ENCODE measurements at regions not wholly inside any gene's neighbourhood (a gene's known extent, or its start where the extent isn't known, plus 50 kb on each side); places are given as distances from the start of the nearest gene placed in this dataset.

DNA sequence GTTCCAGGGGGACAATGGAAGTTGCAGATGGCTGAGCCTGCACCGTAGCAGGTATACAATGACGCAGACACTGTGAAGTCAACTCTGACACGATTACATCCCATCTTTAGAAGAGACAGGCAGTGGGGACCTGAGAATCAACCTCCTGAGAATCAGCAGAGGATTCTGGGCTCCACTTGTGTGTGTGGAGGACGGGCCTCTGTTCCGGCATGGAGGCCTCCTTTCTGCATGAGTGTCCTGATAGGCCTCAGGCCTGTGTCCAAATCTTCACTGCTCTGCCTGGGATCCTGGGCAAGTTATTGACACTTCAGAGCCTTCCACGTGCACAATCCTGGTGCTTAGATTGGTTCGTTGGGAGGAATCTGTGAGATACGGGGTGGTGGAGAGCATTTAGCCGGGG is 151.2 kb upstream of the COL5A1 start:
- no peak overlapping the region for H3K4me3 Mint-ChIP-seq
- H3K27me3 ChIP-seq (ENCODE audit: control insufficient read depth, insufficient read depth, low read length, poor library complexity, severe bottlenecking): no peaks in the 10 kb centered on the region
- TF ChIP-seq, protein P1, sequence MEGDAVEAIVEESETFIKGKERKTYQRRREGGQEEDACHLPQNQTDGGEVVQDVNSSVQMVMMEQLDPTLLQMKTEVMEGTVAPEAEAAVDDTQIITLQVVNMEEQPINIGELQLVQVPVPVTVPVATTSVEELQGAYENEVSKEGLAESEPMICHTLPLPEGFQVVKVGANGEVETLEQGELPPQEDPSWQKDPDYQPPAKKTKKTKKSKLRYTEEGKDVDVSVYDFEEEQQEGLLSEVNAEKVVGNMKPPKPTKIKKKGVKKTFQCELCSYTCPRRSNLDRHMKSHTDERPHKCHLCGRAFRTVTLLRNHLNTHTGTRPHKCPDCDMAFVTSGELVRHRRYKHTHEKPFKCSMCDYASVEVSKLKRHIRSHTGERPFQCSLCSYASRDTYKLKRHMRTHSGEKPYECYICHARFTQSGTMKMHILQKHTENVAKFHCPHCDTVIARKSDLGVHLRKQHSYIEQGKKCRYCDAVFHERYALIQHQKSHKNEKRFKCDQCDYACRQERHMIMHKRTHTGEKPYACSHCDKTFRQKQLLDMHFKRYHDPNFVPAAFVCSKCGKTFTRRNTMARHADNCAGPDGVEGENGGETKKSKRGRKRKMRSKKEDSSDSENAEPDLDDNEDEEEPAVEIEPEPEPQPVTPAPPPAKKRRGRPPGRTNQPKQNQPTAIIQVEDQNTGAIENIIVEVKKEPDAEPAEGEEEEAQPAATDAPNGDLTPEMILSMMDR (conservative IDR thresholded peaks at IDR 0.05): no peak
- DNase-seq: no peak
- H3K27me3 Mint-ChIP-seq (ENCODE audit: insufficient read depth): no peaks in the 10 kb centered on the region
- H3K27ac Mint-ChIP-seq: no peak overlapping the region
- H3K27ac ChIP-seq (ENCODE audit: low read depth, low read length): no peak overlapping the region
- no peak overlapping the region for H3K4me3 ChIP-seq (ENCODE audit: low read length)
- no peaks in the 10 kb centered on the region for H3K4me1 ChIP-seq (ENCODE audit: control insufficient read depth, insufficient read depth, low read length)
- no peaks in the 10 kb centered on the region for H3K9me3 ChIP-seq (ENCODE audit: control insufficient read depth, low read length)
- H3K9me3 Mint-ChIP-seq: no peaks in the 10 kb centered on the region
- H3K36me3 ChIP-seq (ENCODE audit: control insufficient read depth, insufficient read depth, low read length): no peaks in the 10 kb centered on the region
- H3K9ac ChIP-seq (ENCODE audit: extremely low read depth, low read length, poor library complexity, severe bottlenecking): no peak overlapping the region
- no peaks in the 10 kb centered on the region for H3K36me3 Mint-ChIP-seq (ENCODE audit: low read depth)
- H3K4me1 Mint-ChIP-seq: no peaks in the 10 kb centered on the region
- 93 to 95% methylated on average over 8 to 9 of the region's 9 CpGs for WGBS, 2 experiments (ENCODE audit: insufficient coverage in 1 of 2, insufficient read length in 1 of 2)

DNA sequence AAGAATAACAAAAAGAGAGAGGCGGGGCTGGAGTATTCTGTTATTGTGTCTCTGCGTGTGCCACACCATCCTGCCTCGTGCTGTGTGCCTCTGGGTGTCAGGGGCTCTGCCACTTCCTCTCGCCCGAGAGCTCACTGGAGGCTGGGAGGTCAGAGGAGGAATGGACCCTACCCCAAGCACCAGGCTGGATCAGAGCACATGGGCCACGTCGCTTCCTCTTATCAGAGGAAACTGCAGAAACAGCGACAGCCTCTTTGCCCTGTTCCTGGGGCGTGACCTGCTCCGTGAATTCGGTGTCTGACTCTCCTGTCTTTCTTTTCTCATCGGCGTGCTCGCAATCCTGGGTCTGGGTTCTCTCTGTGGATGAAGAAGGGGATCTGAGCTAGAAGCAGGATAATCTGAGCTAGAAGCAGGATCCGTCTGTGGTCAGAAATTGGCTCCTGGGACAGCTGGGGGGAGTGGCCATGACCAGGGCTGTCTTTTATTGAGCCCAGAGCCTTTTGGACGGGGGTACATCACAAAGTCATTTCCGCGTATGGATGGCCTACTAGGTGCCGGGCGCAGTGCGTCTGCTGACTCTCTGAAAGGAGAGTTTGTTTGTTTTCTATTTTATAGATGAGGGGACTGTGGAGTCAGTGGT is 150.3 kb upstream of the COL5A1 start:
- no peak overlapping the region for H3K27ac Mint-ChIP-seq
- no peak for DNase-seq
- WGBS, 2 experiments (ENCODE audit: insufficient coverage in 1 of 2, insufficient read length in 1 of 2): 92 to 95% methylated on average over 8 to 21 of the region's 21 CpGs
- TF ChIP-seq, protein P1 (conservative IDR thresholded peaks at IDR 0.05): no peak
- no peak overlapping the region for H3K4me3 Mint-ChIP-seq
- no peaks in the 10 kb centered on the region for H3K36me3 Mint-ChIP-seq (ENCODE audit: low read depth)
- no peak overlapping the region for H3K9ac ChIP-seq (ENCODE audit: extremely low read depth, low read length, poor library complexity, severe bottlenecking)
- no peak overlapping the region for H3K27ac ChIP-seq (ENCODE audit: low read depth, low read length)
- no peak overlapping the region for H3K4me3 ChIP-seq (ENCODE audit: low read length)
- H3K4me1 ChIP-seq (ENCODE audit: control insufficient read depth, insufficient read depth, low read length): no peaks in the 10 kb centered on the region
- H3K27me3 Mint-ChIP-seq (ENCODE audit: insufficient read depth): no peaks in the 10 kb centered on the region
- no peaks in the 10 kb centered on the region for H3K9me3 Mint-ChIP-seq
- no peaks in the 10 kb centered on the region for H3K9me3 ChIP-seq (ENCODE audit: control insufficient read depth, low read length)
- no peaks in the 10 kb centered on the region for H3K4me1 Mint-ChIP-seq
- H3K36me3 ChIP-seq (ENCODE audit: control insufficient read depth, insufficient read depth, low read length): no peaks in the 10 kb centered on the region
- H3K27me3 ChIP-seq (ENCODE audit: control insufficient read depth, insufficient read depth, low read length, poor library complexity, severe bottlenecking): no peaks in the 10 kb centered on the region

DNA sequence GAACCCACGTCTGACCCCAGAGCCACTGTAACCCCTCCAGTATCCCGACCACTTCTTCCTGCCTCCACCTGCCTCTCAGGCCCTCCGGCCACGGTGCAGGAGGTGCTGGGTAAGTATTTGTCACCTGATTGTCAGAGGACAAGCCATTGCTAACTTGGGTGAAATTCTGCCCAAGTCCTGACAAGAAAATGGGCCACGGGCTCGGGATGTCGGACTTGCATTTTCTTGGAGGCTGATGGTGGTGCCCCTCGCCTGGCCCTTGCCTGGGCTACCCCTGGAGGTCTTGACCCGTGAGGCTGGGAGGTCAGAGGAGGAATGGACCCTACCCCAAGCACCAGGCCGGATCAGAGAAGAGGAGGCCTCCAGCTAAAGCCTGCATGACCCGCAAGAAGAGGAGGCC is 149.7 kb upstream of the COL5A1 start:
- Mint-ChIP-seq H3K27me3 (ENCODE audit: insufficient read depth) (no peaks in the 10 kb centered on the region), H3K4me1 (no peaks in the 10 kb centered on the region), H3K36me3 (ENCODE audit: low read depth) (no peaks in the 10 kb centered on the region), H3K27ac (no peak overlapping the region), H3K4me3 (no peak overlapping the region), H3K9me3 (no peaks in the 10 kb centered on the region)
- WGBS, 2 experiments (ENCODE audit: insufficient coverage in 1 of 2, insufficient read length in 1 of 2): 90 to 95% methylated on average over 3 to 11 of the region's 11 CpGs
- Histone ChIP-seq H3K4me1 (ENCODE audit: control insufficient read depth, insufficient read depth, low read length) (no peaks in the 10 kb centered on the region), H3K36me3 (ENCODE audit: control insufficient read depth, insufficient read depth, low read length) (no peaks in the 10 kb centered on the region), H3K9me3 (ENCODE audit: control insufficient read depth, low read length) (no peaks in the 10 kb centered on the region), H3K27ac (ENCODE audit: low read depth, low read length) (no peak overlapping the region), H3K4me3 (ENCODE audit: low read length) (no peak overlapping the region), H3K9ac (ENCODE audit: extremely low read depth, low read length, poor library complexity, severe bottlenecking) (no peak overlapping the region), H3K27me3 (ENCODE audit: control insufficient read depth, insufficient read depth, low read length, poor library complexity, severe bottlenecking) (no peaks in the 10 kb centered on the region)
- no peak for DNase-seq
- TF ChIP-seq, protein P1 (conservative IDR thresholded peaks at IDR 0.05): no peak

All from endodermal cell (in vitro differentiated cells).